Loucy (cell line): ENCODE measurements at regions not wholly inside any gene's neighbourhood (a gene's known extent, or its start where the extent isn't known, plus 50 kb on each side); places are given as distances from the start of the nearest gene placed in this dataset.

Source experiments
- H2AFZ ChIP-seq: fragments of 200-600 bp; sonication (generic); 2 replicates; pipeline ENCODE4 v1.6.0; 2016; ENCODE audit warnings: antibody characterized with exemption, mild to moderate bottlenecking, low read length, moderate library complexity
- H3F3A ChIP-seq: fragments of 200-600 bp; 2 replicates; pipeline ENCODE4 v1.6.0; 2016; ENCODE audit warnings: antibody characterized with exemption, low read depth, mild to moderate bottlenecking
- H3K27me3 ChIP-seq: fragments of 200-600 bp; sonication (generic); 2 replicates; pipeline ENCODE4 v1.6.1; 2014; ENCODE audit warnings: low read length, mild to moderate bottlenecking; ENCODE audit not compliant: insufficient read depth, poor library complexity, severe bottlenecking
- H3K36me3 ChIP-seq: fragments of 200-600 bp; sonication (generic); 2 replicates; pipeline ENCODE4 v1.6.1; 2016; ENCODE audit warnings: low read length; ENCODE audit not compliant: insufficient read depth
- H3K4me1 ChIP-seq: fragments of 200-600 bp; sonication (generic); 2 replicates; pipeline ENCODE4 v1.5.1; 2014; ENCODE audit warnings: low read length, mild to moderate bottlenecking; ENCODE audit not compliant: insufficient read depth, poor library complexity, severe bottlenecking
- H3K4me2 ChIP-seq: fragments of 200-600 bp; sonication (generic); 2 replicates; pipeline ENCODE4 v1.6.0; 2014; ENCODE audit warnings: antibody characterized with exemption, low read length, low read depth, mild to moderate bottlenecking; ENCODE audit not compliant: poor library complexity, severe bottlenecking
- H3K4me3 ChIP-seq: fragments of 200-600 bp; sonication (generic); 2 replicates; pipeline ENCODE4 v1.5.1; 2014; ENCODE audit warnings: low read length, mild to moderate bottlenecking, mixed read lengths; ENCODE audit not compliant: poor library complexity, severe bottlenecking
- H3K79me2 ChIP-seq: fragments of 200-600 bp; sonication (generic); 2 replicates; pipeline ENCODE4 v1.6.1; 2014; ENCODE audit warnings: low read length; ENCODE audit not compliant: insufficient read depth
- H3K9ac ChIP-seq: fragments of 200-600 bp; sonication (generic); 2 replicates; pipeline ENCODE4 v1.6.0; 2014; ENCODE audit warnings: mild to moderate bottlenecking, low read depth, low read length, moderate library complexity; ENCODE audit not compliant: poor library complexity, severe bottlenecking
- H3K9me2 ChIP-seq: fragments of 200-600 bp; sonication (generic); replicated peaks from 2 replicates; pipeline ENCODE4 v1.6.1; 2016; ENCODE audit warnings: low read depth, low read length, mixed read lengths
- H3K9me3 ChIP-seq: fragments of 200-600 bp; sonication (generic); 2 replicates; pipeline ENCODE4 v1.6.1; 2014; ENCODE audit warnings: mild to moderate bottlenecking, antibody characterized with exemption, low read length, low read depth; ENCODE audit not compliant: insufficient read depth
- H4K20me1 ChIP-seq: fragments of 200-600 bp; sonication (generic); 2 replicates; pipeline ENCODE4 v1.6.0; 2014; ENCODE audit warnings: antibody characterized with exemption, low read length, mild to moderate bottlenecking; ENCODE audit not compliant: insufficient read depth, poor library complexity, severe bottlenecking
- CTCF ChIP-seq: fragments of 200-600 bp; sonication (generic); conservative IDR thresholded peaks from 2 replicates; pipeline ENCODE4 v1.5.1; 2014; ENCODE audit warnings: mild to moderate bottlenecking, antibody characterized with exemption, low read length
- EZH2phosphoT487 ChIP-seq: fragments of 200-600 bp; IDR thresholded peaks from 2 replicates; pipeline ENCODE4 v1.6.1; 2018; ENCODE audit warnings: antibody characterized with exemption, mild to moderate bottlenecking, moderate library complexity, borderline replicate concordance

GRCh38 chr2:59713577-59713976, 839.9 kb downstream of the BCL11A start:
- H3K4me2 ChIP-seq, result no peak overlapping the region

GRCh38 chr2:59711121-59711520, 842.3 kb downstream of the BCL11A start:
- no peak for TF ChIP-seq EZH2phosphoT487
- TF ChIP-seq CTCF, result no peak

More at GRCh38 chr2:59713577-59713976, 839.9 kb downstream of the BCL11A start:
- Histone ChIP-seq H3K27me3 (no peaks in the 10 kb centered on the region), H3K9ac (no peak overlapping the region), H3K9me2 (no peaks in the 10 kb centered on the region), H3K79me2 (no peaks in the 10 kb centered on the region), H3K4me3 (no peak overlapping the region), H3K9me3 (no peaks in the 10 kb centered on the region), H3K36me3 (no peaks in the 10 kb centered on the region), H3F3A (no peaks in the 10 kb centered on the region), H2AFZ (no peak overlapping the region), H3K4me1 (no peaks in the 10 kb centered on the region), H4K20me1 (no peaks in the 10 kb centered on the region)
- no peak for TF ChIP-seq CTCF
- no peak for TF ChIP-seq EZH2phosphoT487

GRCh38 chr2:59706729-59707128, 846.7 kb downstream of the BCL11A start:
- H3K27me3 ChIP-seq, result no peaks in the 10 kb centered on the region
- no peaks in the 10 kb centered on the region for H4K20me1 ChIP-seq
- no peaks in the 10 kb centered on the region for H3K9me3 ChIP-seq
- H3K79me2 ChIP-seq, result no peaks in the 10 kb centered on the region
- H3K4me2 ChIP-seq, result no peak overlapping the region
- no peaks in the 10 kb centered on the region for H3F3A ChIP-seq
- no peak overlapping the region for H3K9ac ChIP-seq
- no peaks in the 10 kb centered on the region for H3K36me3 ChIP-seq
- no peaks in the 10 kb centered on the region for H3K4me1 ChIP-seq
- no peaks in the 10 kb centered on the region for H3K9me2 ChIP-seq
- H3K4me3 ChIP-seq, result no peak overlapping the region
- no peak overlapping the region for H2AFZ ChIP-seq
- TF ChIP-seq CTCF (no peak), EZH2phosphoT487 (no peak)

More at GRCh38 chr2:59711121-59711520, 842.3 kb downstream of the BCL11A start:
- no peak overlapping the region for H3K4me2 ChIP-seq
- no peaks in the 10 kb centered on the region for H3K4me1 ChIP-seq
- no peak overlapping the region for H2AFZ ChIP-seq
- H3K79me2 ChIP-seq, result no peaks in the 10 kb centered on the region
- no peaks in the 10 kb centered on the region for H3K9me2 ChIP-seq
- no peaks in the 10 kb centered on the region for H3K36me3 ChIP-seq
- H3K27me3 ChIP-seq, result no peaks in the 10 kb centered on the region
- no peaks in the 10 kb centered on the region for H4K20me1 ChIP-seq
- no peak overlapping the region for H3K4me3 ChIP-seq
- H3K9me3 ChIP-seq, result no peaks in the 10 kb centered on the region
- H3F3A ChIP-seq, result no peaks in the 10 kb centered on the region
- H3K9ac ChIP-seq, result no peak overlapping the region
